ENCODE measurements at regions not wholly inside any gene's neighbourhood (a gene's known extent, or its start where the extent isn't known, plus 50 kb on each side); places are given as distances from the start of the nearest gene placed in this dataset.

DNA sequence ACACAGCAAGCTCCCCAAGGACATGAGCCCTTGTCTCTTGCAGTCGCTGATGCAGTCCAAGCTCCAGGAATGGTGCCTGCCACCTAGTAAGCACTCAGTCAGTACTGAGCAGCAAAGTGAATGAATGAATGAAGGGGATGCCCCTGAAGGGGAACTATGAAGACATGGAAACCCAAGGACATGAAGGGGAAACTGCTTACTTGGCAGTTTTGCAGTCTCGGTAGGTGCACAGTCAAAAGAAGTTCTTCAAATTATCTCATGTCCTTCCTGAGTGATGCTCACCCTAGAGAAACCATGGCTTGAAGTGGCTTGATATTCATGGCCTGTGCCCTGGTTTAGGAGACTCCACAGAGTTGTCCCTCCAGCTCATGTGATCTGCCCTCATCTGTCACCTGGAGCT lies 102.1 kb upstream of the DLX2 start:
- TF ChIP-seq, protein P1, sequence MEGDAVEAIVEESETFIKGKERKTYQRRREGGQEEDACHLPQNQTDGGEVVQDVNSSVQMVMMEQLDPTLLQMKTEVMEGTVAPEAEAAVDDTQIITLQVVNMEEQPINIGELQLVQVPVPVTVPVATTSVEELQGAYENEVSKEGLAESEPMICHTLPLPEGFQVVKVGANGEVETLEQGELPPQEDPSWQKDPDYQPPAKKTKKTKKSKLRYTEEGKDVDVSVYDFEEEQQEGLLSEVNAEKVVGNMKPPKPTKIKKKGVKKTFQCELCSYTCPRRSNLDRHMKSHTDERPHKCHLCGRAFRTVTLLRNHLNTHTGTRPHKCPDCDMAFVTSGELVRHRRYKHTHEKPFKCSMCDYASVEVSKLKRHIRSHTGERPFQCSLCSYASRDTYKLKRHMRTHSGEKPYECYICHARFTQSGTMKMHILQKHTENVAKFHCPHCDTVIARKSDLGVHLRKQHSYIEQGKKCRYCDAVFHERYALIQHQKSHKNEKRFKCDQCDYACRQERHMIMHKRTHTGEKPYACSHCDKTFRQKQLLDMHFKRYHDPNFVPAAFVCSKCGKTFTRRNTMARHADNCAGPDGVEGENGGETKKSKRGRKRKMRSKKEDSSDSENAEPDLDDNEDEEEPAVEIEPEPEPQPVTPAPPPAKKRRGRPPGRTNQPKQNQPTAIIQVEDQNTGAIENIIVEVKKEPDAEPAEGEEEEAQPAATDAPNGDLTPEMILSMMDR (conservative IDR thresholded peaks at IDR 0.05; ENCODE audit: low read depth, low read length) = no peak
- TF ChIP-seq EZH2 (IDR thresholded peaks at IDR 0.05; ENCODE audit: borderline replicate concordance, low read depth, low read length, poor library complexity, severe bottlenecking) = no peak
